ENCODE measurements at regions not wholly inside any gene's neighbourhood (a gene's known extent, or its start where the extent isn't known, plus 50 kb on each side); places are given as distances from the start of the nearest gene placed in this dataset.
"Not testable (repeated sequence)": the region's sequence is repeated elsewhere in the genome, so short reads cannot be mapped to it uniquely, and the experiment has no call there.

DNA sequence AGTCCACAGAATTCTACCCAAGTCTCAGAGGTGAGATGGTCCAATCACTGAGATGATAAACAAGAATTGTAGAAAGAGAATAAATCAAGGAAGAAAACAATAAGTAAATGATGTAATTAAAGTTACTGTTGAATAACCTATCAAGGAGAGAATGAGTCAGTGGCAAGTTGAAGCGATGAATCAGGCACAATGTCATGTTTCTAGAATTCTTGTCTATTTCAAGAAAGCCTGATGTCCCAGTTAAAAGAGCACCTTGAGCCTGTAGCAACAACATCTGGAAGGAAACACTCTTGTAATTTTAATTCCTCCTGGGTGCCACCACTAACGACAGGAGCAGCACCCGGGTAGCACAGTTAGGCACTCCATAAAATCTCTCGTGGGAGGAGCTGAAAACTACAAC, 67.9 kb upstream of the SLC35C1 start:
- Mint-ChIP-seq H3K9me3 (no peaks in the 10 kb centered on the region), H3K27ac (no peak overlapping the region), H3K27me3 (no peaks in the 10 kb centered on the region), H3K4me1 (no peaks in the 10 kb centered on the region), H3K36me3 (ENCODE audit: low read depth) (no peaks in the 10 kb centered on the region), H3K4me3 (no peak overlapping the region)
- CTCF ChIA-PET, result no interaction called here
- no peak for DNase-seq
- POLR2A ChIA-PET, result no interaction called here

DNA sequence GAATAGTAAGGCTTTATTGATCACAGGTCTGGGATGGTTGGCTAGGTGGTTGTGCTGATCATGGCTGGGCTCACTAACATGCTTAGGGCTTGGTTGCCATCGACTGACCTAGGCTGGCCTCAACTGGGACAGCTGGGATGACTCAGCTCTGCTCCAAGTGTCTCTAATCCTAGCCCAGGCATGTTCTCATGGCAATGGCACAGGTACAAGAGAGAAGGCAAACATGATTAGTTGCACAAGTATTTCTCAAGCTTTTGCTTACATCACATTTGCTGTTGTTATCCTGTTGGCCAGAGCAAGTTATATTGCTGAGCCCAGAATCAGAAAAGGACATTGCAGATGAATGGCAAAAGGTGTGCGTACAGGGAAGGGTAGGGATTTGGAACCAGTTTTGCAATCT, 68.5 kb upstream of the SLC35C1 start:
- H3K4me3 Mint-ChIP-seq, result no peak overlapping the region
- CTCF ChIA-PET, result no interaction called here
- no peaks in the 10 kb centered on the region for H3K9me3 Mint-ChIP-seq

DNA sequence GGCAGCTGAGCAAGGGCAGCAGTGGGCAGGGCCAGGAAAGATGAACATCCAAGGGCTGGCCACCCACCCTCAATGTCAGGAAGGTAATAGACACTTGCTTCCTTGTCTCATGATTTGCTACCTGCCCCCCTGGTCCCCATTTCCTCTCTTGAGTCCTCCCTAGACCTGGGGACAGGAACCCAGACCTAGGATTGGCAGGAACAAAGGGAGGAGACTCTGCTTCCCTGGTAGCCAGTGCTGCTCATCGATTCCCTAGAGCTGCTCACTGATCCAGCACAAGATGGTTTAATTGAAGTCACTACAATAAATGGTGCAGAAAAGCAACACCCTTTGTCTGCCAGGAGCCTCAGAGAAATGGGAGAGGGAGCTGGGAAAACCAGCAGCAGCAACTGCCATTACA, 67.8 kb upstream of the CHST1 start:
- Mint-ChIP-seq H3K36me3 (ENCODE audit: low read depth) (no peaks in the 10 kb centered on the region), H3K9me3 (no peaks in the 10 kb centered on the region), H3K4me3 (no peak overlapping the region), H3K27me3 (no peaks in the 10 kb centered on the region), H3K4me1 (no peaks in the 10 kb centered on the region), H3K27ac (no peak overlapping the region)
- ChIA-PET CTCF (no interaction called here), POLR2A (no interaction called here)
- no peak for DNase-seq

More for the DNA sequence above, 68.5 kb upstream of the SLC35C1 start:
- no peaks in the 10 kb centered on the region for H3K36me3 Mint-ChIP-seq (ENCODE audit: low read depth)
- no peak for DNase-seq
- H3K4me1 Mint-ChIP-seq, result no peaks in the 10 kb centered on the region
- POLR2A ChIA-PET, result no interaction called here
- no peaks in the 10 kb centered on the region for H3K27me3 Mint-ChIP-seq
- H3K27ac Mint-ChIP-seq, result no peak overlapping the region

DNA sequence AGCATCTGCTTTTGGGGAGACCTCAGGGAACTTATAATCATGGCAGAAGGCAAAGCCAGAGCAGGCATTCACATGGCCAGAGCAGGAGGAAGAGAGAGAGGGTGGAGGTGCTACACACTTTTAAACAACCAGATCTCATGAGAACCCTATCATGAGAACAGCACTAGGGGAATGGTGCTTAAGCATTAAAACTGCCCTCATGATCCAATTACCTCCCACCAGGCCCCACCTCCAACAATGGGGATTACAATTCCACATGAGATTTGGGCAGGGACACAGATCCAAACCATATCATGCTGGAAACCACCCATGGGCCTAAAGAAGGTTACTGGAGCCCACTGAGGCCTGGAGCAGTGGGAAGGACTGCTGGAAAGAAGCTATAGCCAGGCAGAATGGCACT, 66.9 kb upstream of the CHST1 start:
- no peaks in the 10 kb centered on the region for H3K27me3 Mint-ChIP-seq
- no peaks in the 10 kb centered on the region for H3K9me3 Mint-ChIP-seq
- no peak for DNase-seq
- ChIA-PET POLR2A (no interaction called here), CTCF (no interaction called here)
- no peak overlapping the region for H3K4me3 Mint-ChIP-seq
- no peaks in the 10 kb centered on the region for H3K36me3 Mint-ChIP-seq (ENCODE audit: low read depth)
- H3K4me1 Mint-ChIP-seq, result no peaks in the 10 kb centered on the region
- no peak overlapping the region for H3K27ac Mint-ChIP-seq

DNA sequence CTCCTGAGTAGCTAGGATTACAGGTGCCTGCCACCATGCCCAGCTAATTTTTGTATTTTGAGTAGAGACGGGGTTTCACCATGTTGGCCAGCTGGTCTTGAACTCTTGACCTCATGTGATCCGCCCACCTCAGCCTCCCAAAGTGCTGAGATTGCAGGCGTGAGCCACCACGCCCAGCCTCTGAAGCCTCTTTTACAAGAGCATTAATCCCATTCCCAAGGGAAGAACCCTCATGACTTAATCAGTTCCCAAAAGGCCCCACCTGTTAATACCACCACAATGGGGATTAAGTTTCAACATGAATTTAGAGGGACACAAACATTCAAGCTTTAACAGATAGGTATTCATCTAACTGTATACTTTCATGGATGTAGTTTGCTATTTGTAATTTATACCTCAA, 65.7 kb upstream of the CHST1 start:
- H3K27ac Mint-ChIP-seq; H3K4me3 Mint-ChIP-seq; CTCF ChIA-PET; H3K4me1 Mint-ChIP-seq; H3K36me3 Mint-ChIP-seq (ENCODE audit: low read depth); POLR2A ChIA-PET; H3K9me3 Mint-ChIP-seq; DNase-seq; H3K27me3 Mint-ChIP-seq: not testable (repeated sequence)

DNA sequence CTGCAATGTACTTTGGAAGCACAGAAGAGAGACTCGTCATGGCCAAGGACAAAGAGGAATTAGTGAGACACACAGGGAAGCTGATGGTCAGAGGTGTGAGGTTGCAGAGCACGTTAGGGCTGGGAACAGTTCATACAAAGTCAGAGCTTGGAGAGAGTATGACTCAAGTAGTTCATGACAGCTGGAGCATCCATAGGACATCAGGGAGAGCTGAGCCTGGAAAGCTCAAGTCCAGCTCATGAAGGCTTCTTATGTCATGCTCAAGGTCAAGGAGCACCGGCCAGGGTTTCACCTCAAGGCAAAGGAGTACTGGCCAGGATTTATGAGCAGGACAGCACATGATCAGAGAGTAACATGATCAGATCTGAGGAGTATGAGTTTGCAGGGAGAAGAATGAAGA, 64.6 kb upstream of the CHST1 start:
- no peak for DNase-seq
- Mint-ChIP-seq H3K4me1 (no peaks in the 10 kb centered on the region), H3K4me3 (no peak overlapping the region), H3K27me3 (peaks cover 4% of the 10 kb centered on the region), H3K36me3 (ENCODE audit: low read depth) (no peaks in the 10 kb centered on the region), H3K9me3 (no peaks in the 10 kb centered on the region), H3K27ac (no peak overlapping the region)
- ChIA-PET CTCF (interaction anchor here (0.9 kb wide), 1 partner anchor 18 kb away, joined by 3 read pairs; no protein-coding TSS in a partner anchor), POLR2A (no interaction called here)

DNA sequence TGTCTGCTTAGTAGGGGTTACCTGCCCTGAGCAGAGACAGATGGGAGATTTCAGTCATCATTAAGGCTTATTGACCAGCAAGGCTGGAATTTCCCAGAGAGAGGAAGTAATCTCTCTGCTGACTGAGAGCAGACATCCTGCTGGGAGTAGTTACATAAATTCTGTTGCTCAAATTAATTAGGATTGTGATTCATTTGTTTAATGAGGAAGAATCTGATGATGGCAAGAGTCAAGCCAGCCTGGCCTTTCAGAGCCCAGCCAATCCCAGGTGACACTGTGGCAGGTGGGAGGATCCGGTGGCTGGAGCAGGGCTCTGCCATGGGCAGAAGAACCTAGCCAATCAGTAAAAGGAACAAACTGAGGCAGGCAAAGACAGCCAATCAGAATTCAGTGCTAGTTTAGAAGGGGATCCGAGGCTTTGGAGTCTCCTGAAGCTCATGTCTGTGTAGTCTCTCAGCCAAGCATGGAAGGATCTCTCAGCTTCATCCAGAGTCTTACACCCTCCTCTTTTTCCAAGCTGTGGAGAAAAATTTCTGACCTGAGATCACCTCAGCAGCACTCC, 61.2 kb upstream of the CHST1 start:
- ChIA-PET POLR2A (no interaction called here), CTCF (no interaction called here)
- Mint-ChIP-seq H3K27ac (no peak overlapping the region), H3K9me3 (no peaks in the 10 kb centered on the region), H3K27me3 (peaks cover 4% of the 10 kb centered on the region), H3K36me3 (ENCODE audit: low read depth) (no peaks in the 10 kb centered on the region), H3K4me1 (no peaks in the 10 kb centered on the region), H3K4me3 (no peak overlapping the region)
- no peak for DNase-seq

DNA sequence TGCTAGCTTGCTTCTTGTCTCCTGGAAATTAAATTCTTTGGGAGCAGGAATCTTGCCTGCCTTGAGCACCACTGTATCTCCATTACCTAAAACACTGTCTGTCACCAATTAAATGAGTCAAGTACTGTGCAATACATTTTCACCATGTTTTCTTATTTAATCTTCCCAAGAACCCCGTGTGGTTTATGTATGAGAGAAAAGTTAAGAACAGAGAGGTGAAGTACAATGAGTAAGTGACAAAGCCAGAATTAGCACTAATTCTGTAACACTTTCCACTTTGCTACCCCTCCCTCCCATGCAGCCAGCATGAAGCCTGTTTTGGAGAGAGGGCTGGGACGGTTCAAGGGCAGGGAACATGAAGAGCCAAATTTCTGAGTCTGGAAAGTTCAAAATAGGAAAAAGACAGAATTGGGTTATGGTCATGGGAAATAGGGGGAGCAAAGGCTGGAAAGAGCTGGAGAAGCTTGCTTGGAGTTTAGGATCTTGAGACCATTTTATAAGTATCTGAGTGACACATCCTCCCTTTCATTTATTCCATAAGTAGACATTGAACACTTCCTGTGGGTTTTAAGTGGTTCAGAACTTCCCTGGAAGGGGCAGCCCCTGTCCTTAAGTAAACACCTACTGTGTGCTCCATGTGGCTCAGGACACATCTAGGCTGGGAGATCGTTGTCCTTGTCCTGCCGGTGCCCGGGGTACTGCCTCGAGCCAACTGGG, 60.5 kb upstream of the CHST1 start:
- Mint-ChIP-seq H3K4me1 (no peaks in the 10 kb centered on the region), H3K9me3 (no peaks in the 10 kb centered on the region), H3K4me3 (no peak overlapping the region), H3K36me3 (ENCODE audit: low read depth) (no peaks in the 10 kb centered on the region), H3K27me3 (peaks cover 4% of the 10 kb centered on the region), H3K27ac (no peak overlapping the region)
- CTCF ChIA-PET, result no interaction called here
- POLR2A ChIA-PET, result no interaction called here
- DNase-seq, result no peak

DNA sequence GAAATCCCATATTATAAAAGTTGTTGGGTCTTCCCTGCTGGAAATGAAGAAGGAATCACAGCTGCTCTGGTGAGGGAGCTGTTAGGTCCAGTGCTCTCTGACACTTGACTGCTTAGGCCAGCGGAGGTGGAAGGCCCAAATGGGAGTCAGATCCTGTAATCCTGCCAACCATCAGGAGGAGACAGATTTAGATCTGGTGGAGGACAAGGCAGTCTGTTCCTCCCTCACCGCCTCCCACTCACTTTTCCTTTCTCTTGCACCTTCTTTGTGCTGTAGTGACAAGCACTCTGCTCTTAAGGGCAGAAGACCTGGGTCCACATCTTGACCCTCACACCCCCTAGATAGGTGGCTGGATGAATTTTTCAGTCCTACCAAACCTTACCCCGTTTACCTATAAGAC, 59.7 kb upstream of the CHST1 start:
- no peak for DNase-seq
- no peaks in the 10 kb centered on the region for H3K36me3 Mint-ChIP-seq (ENCODE audit: low read depth)
- H3K27ac Mint-ChIP-seq, result no peak overlapping the region
- CTCF ChIA-PET, result no interaction called here
- H3K4me3 Mint-ChIP-seq, result no peak overlapping the region
- H3K27me3 Mint-ChIP-seq, result peaks cover 4% of the 10 kb centered on the region
- POLR2A ChIA-PET, result no interaction called here
- no peaks in the 10 kb centered on the region for H3K4me1 Mint-ChIP-seq
- no peaks in the 10 kb centered on the region for H3K9me3 Mint-ChIP-seq

DNA sequence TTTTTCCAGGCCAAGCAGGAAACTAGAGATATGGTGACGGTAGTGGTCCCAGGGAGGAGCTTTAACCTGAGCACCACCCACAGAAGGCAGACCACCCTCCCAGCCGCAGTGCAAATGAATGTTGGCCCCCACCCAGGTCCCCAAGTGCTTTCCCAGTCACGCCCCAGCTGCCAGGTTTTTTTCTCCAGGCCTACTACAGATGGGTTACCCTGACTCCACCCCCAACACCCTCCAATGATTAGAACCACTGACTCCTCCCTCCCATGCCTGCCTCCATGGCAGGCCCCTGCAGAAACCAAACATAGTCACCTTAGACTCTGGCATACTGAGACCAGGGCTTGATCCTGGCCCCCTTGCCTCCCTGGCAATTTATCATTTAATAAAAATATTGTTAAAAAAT, 58.7 kb upstream of the CHST1 start:
- H3K27ac Mint-ChIP-seq, result no peak overlapping the region
- no peaks in the 10 kb centered on the region for H3K36me3 Mint-ChIP-seq (ENCODE audit: low read depth)
- H3K9me3 Mint-ChIP-seq, result no peaks in the 10 kb centered on the region
- H3K27me3 Mint-ChIP-seq, result peaks cover 4% of the 10 kb centered on the region
- no peak for DNase-seq
- ChIA-PET CTCF (no interaction called here), POLR2A (no interaction called here)
- no peak overlapping the region for H3K4me3 Mint-ChIP-seq
- no peaks in the 10 kb centered on the region for H3K4me1 Mint-ChIP-seq

DNA sequence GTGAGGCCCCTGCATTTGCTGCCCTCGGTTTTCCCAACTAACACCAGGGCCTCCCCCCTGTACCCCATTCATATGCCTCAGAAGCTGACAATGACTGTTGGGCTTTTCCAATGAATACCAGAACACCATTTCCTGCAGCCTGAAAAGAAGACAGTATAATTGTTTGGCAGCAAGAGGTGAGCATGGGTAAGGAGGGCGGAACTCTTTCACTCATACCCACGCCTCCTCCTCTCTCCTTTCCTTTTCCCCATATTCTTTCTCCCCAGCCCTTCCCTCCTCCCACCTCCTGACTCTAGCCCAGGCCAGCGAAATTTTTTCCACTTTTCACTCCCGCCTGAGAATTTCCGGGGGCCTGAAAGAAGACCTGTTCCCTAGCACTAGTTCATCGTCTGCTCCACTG, 58.0 kb upstream of the CHST1 start:
- Mint-ChIP-seq H3K36me3 (ENCODE audit: low read depth) (no peaks in the 10 kb centered on the region), H3K27ac (no peak overlapping the region), H3K27me3 (peaks cover 4% of the 10 kb centered on the region), H3K4me1 (no peaks in the 10 kb centered on the region), H3K4me3 (no peak overlapping the region), H3K9me3 (no peaks in the 10 kb centered on the region)
- no peak for DNase-seq
- ChIA-PET POLR2A (no interaction called here), CTCF (no interaction called here)

DNA sequence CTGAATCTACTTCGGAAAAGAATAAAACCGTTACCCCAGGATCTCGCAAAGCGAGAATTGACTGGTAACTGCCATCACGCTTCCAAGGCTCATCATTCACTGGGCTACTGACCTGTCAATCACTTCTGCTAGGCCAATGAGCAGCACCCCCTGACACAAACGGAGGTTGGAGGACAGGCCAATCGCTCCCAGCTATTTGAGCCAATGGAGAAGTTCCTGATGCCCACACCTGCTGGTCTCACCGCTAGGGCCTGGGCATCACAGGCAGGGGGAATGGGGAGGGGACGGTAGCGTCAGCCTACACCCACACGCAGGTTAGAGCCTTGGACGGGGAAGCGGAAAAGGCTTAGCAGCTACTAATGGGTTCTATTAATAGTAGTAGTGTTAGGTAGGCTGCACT, 56.7 kb upstream of the CHST1 start:
- no peaks in the 10 kb centered on the region for H3K4me1 Mint-ChIP-seq
- H3K9me3 Mint-ChIP-seq, result no peaks in the 10 kb centered on the region
- POLR2A ChIA-PET, result no interaction called here
- H3K4me3 Mint-ChIP-seq, result no peak overlapping the region
- H3K36me3 Mint-ChIP-seq (ENCODE audit: low read depth), result no peaks in the 10 kb centered on the region
- CTCF ChIA-PET, result interaction anchor here (0.5 kb wide), 1 partner anchor 37 kb away, joined by 3 read pairs; no protein-coding TSS in a partner anchor
- no peak overlapping the region for H3K27ac Mint-ChIP-seq
- H3K27me3 Mint-ChIP-seq, result peaks cover 4% of the 10 kb centered on the region
- no peak for DNase-seq

DNA sequence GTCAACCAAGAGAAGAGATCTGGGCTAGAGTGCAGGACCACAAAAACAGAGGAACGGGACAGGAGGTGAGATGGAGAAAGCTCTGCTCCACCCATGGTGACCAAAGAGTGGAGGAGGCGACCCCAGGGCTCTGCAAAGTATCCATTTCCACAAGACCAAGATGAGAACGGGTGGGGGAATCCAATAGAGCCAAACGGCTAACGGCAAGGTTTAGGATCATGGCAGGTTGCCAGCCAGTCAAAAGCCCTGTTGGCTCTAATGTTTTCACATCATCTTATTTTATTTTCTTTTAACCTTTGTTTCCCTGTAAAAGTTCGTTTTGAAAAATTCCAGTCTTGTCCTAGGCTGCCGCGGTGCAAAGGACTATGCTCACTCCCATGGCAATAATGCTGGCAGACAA, 52.1 kb upstream of the CHST1 start:
- no peak overlapping the region for H3K4me3 Mint-ChIP-seq
- no peak for DNase-seq
- H3K27me3 Mint-ChIP-seq, result peaks cover 3% of the 10 kb centered on the region
- no peak overlapping the region for H3K27ac Mint-ChIP-seq
- no peaks in the 10 kb centered on the region for H3K4me1 Mint-ChIP-seq
- H3K36me3 Mint-ChIP-seq (ENCODE audit: low read depth), result no peaks in the 10 kb centered on the region
- CTCF ChIA-PET, result no interaction called here
- H3K9me3 Mint-ChIP-seq, result no peaks in the 10 kb centered on the region
- POLR2A ChIA-PET, result no interaction called here

DNA sequence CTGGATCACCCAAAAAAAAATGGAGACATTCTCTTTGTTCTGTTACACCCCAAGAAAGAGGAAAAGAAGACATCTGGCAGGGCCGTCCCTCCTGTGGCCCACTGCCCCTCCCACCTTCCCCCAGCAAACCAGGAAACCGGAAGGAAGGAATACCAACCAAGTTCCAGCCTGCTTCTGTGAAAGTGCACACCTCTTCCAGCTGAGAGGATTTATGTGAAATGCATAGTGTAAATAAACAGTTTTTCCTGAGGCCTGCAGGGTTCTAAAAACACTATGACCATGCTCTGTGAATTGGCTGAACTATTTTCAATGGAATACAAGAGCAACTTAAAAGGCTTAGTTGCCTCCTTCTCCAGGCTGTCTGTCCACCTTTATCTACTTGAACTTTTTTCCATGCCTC, 50.0 kb upstream of the CHST1 start:
- Mint-ChIP-seq H3K36me3 (ENCODE audit: low read depth) (no peaks in the 10 kb centered on the region), H3K4me1 (no peaks in the 10 kb centered on the region), H3K9me3 (no peaks in the 10 kb centered on the region), H3K27me3 (peaks cover 13% of the 10 kb centered on the region), H3K4me3 (no peak overlapping the region), H3K27ac (no peak overlapping the region)
- ChIA-PET POLR2A (no interaction called here), CTCF (no interaction called here)
- DNase-seq, result no peak

Data from activated CD4-positive, alpha-beta T cell treated with anti-CD3 and anti-CD28 coated beads, Interleukin-2, amount 10 ng/mL, durations not matched to agents 7 days and 5 days (primary cell).